ENCODE measurements at regions not wholly inside any gene's neighbourhood (a gene's known extent, or its start where the extent isn't known, plus 50 kb on each side); places are given as distances from the start of the nearest gene placed in this dataset.

GRCh38 chr2:71889759-71890684 lies 257.6 kb downstream of the CYP26B1 start:
- ChIA-PET CTCF (ENCODE audit: partially characterized antibody) (interaction anchor here (1.1 to 3.3 kb wide), 7 partner anchors 10 to 342 kb away, joined by 3 to 11 read pairs (median 4); no protein-coding TSS in a partner anchor), POLR2A (ENCODE audit: partially characterized antibody) (interaction anchor here (0.9 kb wide), 1 partner anchor 27 kb away, joined by 3 read pairs; no protein-coding TSS in a partner anchor)
- no peak for FAIRE-seq

More at GRCh38 chr2:71889759-71890684, 257.6 kb downstream of the CYP26B1 start:
- Histone ChIP-seq H3K27me3 (replicated peaks in 1 of 4; ENCODE audit: control insufficient read depth in 3 of 4, extremely low read depth in 1 of 4, insufficient read depth in 3 of 4, low read length in 3 of 4) (no peaks in the 10 kb centered on the region), H4K20me1 (replicated peaks in 1 of 2; ENCODE audit: control insufficient read depth in 1 of 2, insufficient read depth in 2 of 2, low read length in 2 of 2) (no peaks in the 10 kb centered on the region), H4K5ac (ENCODE audit: insufficient read length, low read depth, low read length) (no peak overlapping the region), H3K14ac (ENCODE audit: insufficient read length) (no peak overlapping the region), H3K4me1 (replicated peaks in 1 of 4; ENCODE audit: control insufficient read depth in 3 of 4, insufficient read depth in 4 of 4, low read length in 3 of 4) (no peaks in the 10 kb centered on the region), H2BK15ac (ENCODE audit: low read length) (no peak overlapping the region), H3K4ac (replicated peaks; ENCODE audit: insufficient read length, low read depth, low read length) (no peak overlapping the region), H3K4me2 (ENCODE audit: insufficient read depth in 1 of 2, low read depth in 2 of 2, low read length in 2 of 2) (no peak overlapping the region), H3K56ac (replicated peaks; ENCODE audit: insufficient read length, low read depth, low read length) (no peak overlapping the region), H3K9ac (replicated peaks in 1 of 4; ENCODE audit: extremely low read depth in 1 of 4, low read depth in 3 of 4, low read length in 3 of 4) (no peak overlapping the region), H4K8ac (ENCODE audit: extremely low read depth, insufficient read depth, low read length) (no peak overlapping the region), H3K18ac (ENCODE audit: extremely low read depth, low read length) (no peak overlapping the region), H3K23me2 (ENCODE audit: low read depth, low read length) (no peaks in the 10 kb centered on the region), H3K9me3 (ENCODE audit: insufficient read depth in 2 of 2, low read depth in 1 of 2, low read length in 1 of 2) (no peaks in the 10 kb centered on the region), H3K79me2 (ENCODE audit: control insufficient read depth in 1 of 2, insufficient read depth in 2 of 2, low read length in 2 of 2) (no peaks in the 10 kb centered on the region), H2BK12ac (ENCODE audit: low read depth, low read length) (no peak overlapping the region), H3K4me3 (ENCODE audit: extremely low read depth in 1 of 4, insufficient read depth in 2 of 4, low read depth in 3 of 4, low read length in 4 of 4) (no peak overlapping the region), H3K27ac (ENCODE audit: low read depth, low read length) (no peak overlapping the region), H3K79me1 (ENCODE audit: low read depth, low read length) (no peaks in the 10 kb centered on the region), H2AFZ (ENCODE audit: low read length) (no peak overlapping the region), H2BK20ac (ENCODE audit: low read length) (no peak overlapping the region), H3K36me3 (ENCODE audit: control insufficient read depth in 2 of 4, insufficient read depth in 4 of 4, low read length in 3 of 4) (no peaks in the 10 kb centered on the region), H2AK5ac (ENCODE audit: low read depth, low read length) (no peak overlapping the region), H2BK120ac (replicated peaks; ENCODE audit: low read depth, low read length) (no peak overlapping the region), H2BK5ac (ENCODE audit: low read depth, low read length) (no peak overlapping the region), H4K91ac (replicated peaks; ENCODE audit: insufficient read length, low read length) (no peak overlapping the region), H3K23ac (ENCODE audit: insufficient read length) (no peak overlapping the region)
- WGBS, 2 experiments (ENCODE audit: extremely low coverage in 1 of 2, insufficient coverage in 1 of 2, insufficient read length in 1 of 2, insufficient replicate concordance in 2 of 2, low coverage in 1 of 2, low lambda C conversion rate in 2 of 2, missing lambda C conversion rate in 1 of 2) = 93% methylated on average over 5 of the region's 5 CpGs; no CpG with 5 or more reads in 1 of the 2 experiments
- no peak for DNase-seq (ENCODE audit: low read depth in 1 of 2, low spot score in 2 of 2)
- peak; percentile 22; the same call in 1 of the 2 replicates for TF ChIP-seq CEBPB (IDR thresholded peaks at IDR 0.05; ENCODE audit: low read depth, low read length)
- no peak for TF ChIP-seq TEAD4 (IDR thresholded peaks at IDR 0.05; ENCODE audit: low read depth, low read length)
